Testis (tissue), 2 donors: ENCODE measurements at regions not wholly inside any gene's neighbourhood (a gene's known extent, or its start where the extent isn't known, plus 50 kb on each side); places are given as distances from the start of the nearest gene placed in this dataset.

Experiments used
- POLR2A ChIP-seq: fragments of 450-650 bp; IDR thresholded peaks from one replicate; pipeline ENCODE4 v1.6.1; 2017; ENCODE audit warnings: antibody characterized with exemption, mild to moderate bottlenecking, moderate library complexity
- TF ChIP-seq, protein P1 (sequence below), 3 experiments: fragments of 450-650 bp in 2 of 3; fragments of 200-600 bp in 1 of 3; sonication (generic) in 1 of 3; IDR thresholded peaks; one replicate each; pipeline ENCODE4 v1.5.1; 2016 to 2019; ENCODE audit warnings: antibody characterized with exemption in 3 of 3, mild to moderate bottlenecking in 2 of 3, moderate library complexity in 1 of 3

DNA sequence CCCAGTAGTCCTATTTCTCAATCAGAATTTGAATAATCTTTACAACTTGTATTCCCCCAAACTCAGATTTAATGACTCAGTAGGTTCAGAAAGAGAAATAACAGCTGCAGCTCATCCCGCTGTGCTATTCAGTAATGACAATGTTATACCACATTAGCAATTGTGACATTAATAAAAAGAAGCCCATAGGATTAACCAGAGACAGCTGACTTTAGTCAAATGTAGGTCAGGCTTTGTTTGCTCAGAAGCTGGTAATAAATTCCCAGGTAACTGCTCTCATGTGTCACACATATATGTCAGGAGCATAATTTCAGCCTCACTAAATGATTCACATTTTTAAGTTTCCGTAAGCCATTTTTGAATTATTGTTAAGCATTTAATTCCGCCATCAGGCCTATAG, 222.0 kb upstream of the UBE2E2 start:
- no peak for TF ChIP-seq POLR2A
- TF ChIP-seq, protein P1, sequence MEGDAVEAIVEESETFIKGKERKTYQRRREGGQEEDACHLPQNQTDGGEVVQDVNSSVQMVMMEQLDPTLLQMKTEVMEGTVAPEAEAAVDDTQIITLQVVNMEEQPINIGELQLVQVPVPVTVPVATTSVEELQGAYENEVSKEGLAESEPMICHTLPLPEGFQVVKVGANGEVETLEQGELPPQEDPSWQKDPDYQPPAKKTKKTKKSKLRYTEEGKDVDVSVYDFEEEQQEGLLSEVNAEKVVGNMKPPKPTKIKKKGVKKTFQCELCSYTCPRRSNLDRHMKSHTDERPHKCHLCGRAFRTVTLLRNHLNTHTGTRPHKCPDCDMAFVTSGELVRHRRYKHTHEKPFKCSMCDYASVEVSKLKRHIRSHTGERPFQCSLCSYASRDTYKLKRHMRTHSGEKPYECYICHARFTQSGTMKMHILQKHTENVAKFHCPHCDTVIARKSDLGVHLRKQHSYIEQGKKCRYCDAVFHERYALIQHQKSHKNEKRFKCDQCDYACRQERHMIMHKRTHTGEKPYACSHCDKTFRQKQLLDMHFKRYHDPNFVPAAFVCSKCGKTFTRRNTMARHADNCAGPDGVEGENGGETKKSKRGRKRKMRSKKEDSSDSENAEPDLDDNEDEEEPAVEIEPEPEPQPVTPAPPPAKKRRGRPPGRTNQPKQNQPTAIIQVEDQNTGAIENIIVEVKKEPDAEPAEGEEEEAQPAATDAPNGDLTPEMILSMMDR (IDR thresholded peaks at IDR 0.05): no peak
